VCaP (cell line): ENCODE measurements at regions not wholly inside any gene's neighbourhood (a gene's known extent, or its start where the extent isn't known, plus 50 kb on each side); places are given as distances from the start of the nearest gene placed in this dataset.

Experiments used
- H3K27ac ChIP-seq: fragments of 450-650 bp; 2 replicates; pipeline ENCODE4 v1.5.1; 2017
- CTCF ChIP-seq: fragments of 450-650 bp; conservative IDR thresholded peaks from 2 replicates; pipeline ENCODE4 v1.5.1; 2017; ENCODE audit warnings: mild to moderate bottlenecking, moderate library complexity

- no peak overlapping the region for H3K27ac ChIP-seq
- no peak for TF ChIP-seq CTCF
These were observed 321.1 kb downstream of the RBM26 start for GRCh38 chr13:79084802-79085424.

GRCh38 chr13:79081942-79082341 is 324.1 kb downstream of the RBM26 start:
- no peak for TF ChIP-seq CTCF
- H3K27ac ChIP-seq = no peak overlapping the region

GRCh38 chr13:79079351-79079839 is 326.7 kb downstream of the RBM26 start:
- TF ChIP-seq CTCF = no peak

GRCh38 chr13:79075703-79076102 is 330.4 kb downstream of the RBM26 start:
- no peak for TF ChIP-seq CTCF
- no peak overlapping the region for H3K27ac ChIP-seq

More at GRCh38 chr13:79079351-79079839, 326.7 kb downstream of the RBM26 start:
- H3K27ac ChIP-seq = no peak overlapping the region

- TF ChIP-seq CTCF = no peak
- no peak overlapping the region for H3K27ac ChIP-seq
These were observed 335.6 kb downstream of the RBM26 start for GRCh38 chr13:79070343-79070974.

DNA sequence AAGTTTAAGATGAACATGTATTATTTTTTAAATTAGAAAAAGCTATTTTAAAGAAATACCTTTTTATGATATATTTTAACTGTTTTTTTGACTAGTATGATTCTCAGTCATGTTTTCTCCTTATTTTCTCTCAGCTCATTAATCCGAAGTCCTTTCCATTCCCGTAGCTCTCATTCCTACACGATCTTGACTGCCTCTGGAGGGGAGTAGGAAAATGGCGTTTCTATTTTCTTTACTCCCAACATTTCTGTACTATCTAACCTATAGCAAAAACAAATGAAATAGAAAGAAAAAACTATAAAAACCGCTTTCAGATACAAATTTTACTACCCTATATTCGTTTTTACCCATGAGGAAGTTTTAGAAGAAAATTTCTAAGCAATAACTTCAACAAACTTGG is 343.8 kb downstream of the RBM26 start:
- no peak for TF ChIP-seq CTCF
- no peak overlapping the region for H3K27ac ChIP-seq

DNA sequence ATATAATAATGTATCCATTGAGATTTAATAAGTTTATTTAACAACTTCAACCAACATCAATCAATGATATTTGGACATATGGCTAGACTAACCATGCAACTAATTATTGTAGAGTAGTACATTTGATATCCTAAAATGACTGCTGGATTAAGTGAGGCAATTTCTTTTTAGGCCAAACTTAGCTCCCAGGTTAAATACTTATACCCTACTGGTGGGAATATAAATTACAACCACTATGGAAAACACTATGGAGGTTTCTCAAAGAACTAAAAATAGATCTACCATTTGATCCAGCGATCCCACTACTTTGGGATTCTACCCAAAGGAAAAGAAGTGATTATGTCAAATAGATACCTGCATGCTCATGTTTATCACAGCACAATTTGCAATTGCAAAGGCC is 345.8 kb downstream of the RBM26 start:
- no peak; the same call in 1 of the 2 replicates for TF ChIP-seq CTCF
- no peak overlapping the region for H3K27ac ChIP-seq
